Epithelial cell of esophagus (primary cell): ENCODE measurements at regions not wholly inside any gene's neighbourhood (a gene's known extent, or its start where the extent isn't known, plus 50 kb on each side); places are given as distances from the start of the nearest gene placed in this dataset.
A peak's percentile ranks its signal among the peaks of the same experiment; 100 is the strongest.

Source experiments
- DNase-seq: peaks from one replicate; pipeline ENCODE4 v3.0.0; 2010; ENCODE audit warnings: low read depth
- H3K4me3 ChIP-seq: 2 replicates; pipeline ENCODE4 v1.5.1; 2011; ENCODE audit warnings: mild to moderate bottlenecking, low read length, control low read depth
- TF ChIP-seq, protein P1 (sequence below): IDR thresholded peaks from 2 replicates; pipeline ENCODE4 v1.5.1; 2011; ENCODE audit warnings: low read depth, mild to moderate bottlenecking, low read length, control low read depth, inconsistent platforms; ENCODE audit not compliant: insufficient read depth; ENCODE audit errors: missing control alignments

DNA sequence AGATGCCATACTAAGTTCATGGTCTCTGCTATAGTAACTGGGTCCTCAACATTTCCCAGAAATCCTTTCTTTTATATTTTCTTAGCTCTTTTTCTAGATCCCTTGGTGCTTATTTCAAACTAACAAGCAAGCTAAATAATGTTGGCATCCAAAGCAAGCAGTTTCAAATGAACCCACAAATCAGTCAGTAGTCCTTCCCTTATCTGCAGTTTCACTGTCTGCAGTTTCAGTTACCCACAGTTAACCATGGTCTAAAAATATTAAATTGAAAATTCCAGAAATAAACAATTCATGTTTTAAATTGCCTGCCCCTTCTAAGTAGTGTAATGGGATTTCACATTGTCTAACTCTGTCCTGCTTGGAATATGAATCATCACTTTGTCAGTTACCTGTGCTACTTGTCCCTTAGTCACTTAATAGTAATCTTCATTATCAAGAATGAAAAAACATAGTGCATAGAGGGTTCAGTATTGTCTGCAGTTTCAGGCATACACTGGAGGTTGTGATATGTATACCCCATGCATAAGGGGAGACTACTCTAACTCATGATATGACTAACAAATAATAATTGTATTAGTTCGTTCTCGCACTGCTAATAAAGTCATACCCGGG lies 633.7 kb downstream of the MECOM start:
- TF ChIP-seq, protein P1, sequence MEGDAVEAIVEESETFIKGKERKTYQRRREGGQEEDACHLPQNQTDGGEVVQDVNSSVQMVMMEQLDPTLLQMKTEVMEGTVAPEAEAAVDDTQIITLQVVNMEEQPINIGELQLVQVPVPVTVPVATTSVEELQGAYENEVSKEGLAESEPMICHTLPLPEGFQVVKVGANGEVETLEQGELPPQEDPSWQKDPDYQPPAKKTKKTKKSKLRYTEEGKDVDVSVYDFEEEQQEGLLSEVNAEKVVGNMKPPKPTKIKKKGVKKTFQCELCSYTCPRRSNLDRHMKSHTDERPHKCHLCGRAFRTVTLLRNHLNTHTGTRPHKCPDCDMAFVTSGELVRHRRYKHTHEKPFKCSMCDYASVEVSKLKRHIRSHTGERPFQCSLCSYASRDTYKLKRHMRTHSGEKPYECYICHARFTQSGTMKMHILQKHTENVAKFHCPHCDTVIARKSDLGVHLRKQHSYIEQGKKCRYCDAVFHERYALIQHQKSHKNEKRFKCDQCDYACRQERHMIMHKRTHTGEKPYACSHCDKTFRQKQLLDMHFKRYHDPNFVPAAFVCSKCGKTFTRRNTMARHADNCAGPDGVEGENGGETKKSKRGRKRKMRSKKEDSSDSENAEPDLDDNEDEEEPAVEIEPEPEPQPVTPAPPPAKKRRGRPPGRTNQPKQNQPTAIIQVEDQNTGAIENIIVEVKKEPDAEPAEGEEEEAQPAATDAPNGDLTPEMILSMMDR: no peak
- peak; percentile 45 for DNase-seq
- no peak overlapping the region for H3K4me3 ChIP-seq

DNA sequence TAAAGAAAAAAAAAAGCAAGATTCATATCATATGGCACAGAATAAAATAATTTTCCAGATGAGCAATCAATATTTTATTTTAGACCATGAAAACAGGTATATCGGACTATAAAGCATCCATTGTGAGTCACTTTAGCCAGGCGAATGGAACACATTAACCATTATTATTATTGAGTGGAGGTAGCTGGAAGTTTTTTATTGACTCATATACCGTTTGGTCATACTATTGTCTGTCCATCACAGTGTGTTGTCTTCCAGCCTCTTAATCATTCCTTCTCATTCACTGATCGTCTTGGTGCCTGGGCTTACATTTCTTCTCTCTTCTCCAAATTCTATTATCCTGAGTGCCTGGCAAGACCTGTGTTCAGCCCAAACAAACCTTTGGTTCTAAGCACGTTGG lies 634.8 kb downstream of the MECOM start:
- DNase-seq: peak; percentile 68
- TF ChIP-seq, protein P1: no peak

DNA sequence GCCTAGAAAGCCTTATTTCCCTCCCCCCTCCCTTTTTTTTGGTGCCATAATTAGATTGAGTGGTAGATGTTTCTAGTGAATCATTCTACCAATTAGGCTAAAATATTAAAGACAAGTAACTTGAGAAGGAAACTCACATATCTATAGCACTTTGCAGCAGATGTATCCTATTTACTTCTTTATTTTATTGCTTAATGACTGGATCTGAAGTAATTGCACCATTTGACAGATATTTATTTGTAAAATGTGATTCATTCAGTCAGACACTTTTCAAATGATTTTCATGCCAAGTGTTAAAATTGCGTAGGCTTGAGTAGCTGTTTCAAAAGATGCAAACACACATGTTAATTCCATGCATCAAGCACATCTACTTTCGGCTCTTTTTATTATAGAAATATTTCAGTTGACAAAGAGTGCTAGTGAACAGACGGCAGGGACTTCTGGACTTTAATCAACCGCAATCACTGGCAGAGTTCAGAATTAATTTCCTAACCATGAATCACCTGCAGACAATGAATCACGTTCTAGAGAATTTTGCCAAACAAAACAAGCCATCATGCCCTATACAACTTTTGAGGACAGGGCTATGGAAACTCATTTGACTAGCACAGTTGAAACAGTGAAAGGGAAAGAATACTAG lies 636.8 kb downstream of the MECOM start:
- no peak overlapping the region for H3K4me3 ChIP-seq
- peak; percentile 92 for DNase-seq
- TF ChIP-seq, protein P1: no peak

More for the DNA sequence above, 634.8 kb downstream of the MECOM start:
- no peak overlapping the region for H3K4me3 ChIP-seq

DNA sequence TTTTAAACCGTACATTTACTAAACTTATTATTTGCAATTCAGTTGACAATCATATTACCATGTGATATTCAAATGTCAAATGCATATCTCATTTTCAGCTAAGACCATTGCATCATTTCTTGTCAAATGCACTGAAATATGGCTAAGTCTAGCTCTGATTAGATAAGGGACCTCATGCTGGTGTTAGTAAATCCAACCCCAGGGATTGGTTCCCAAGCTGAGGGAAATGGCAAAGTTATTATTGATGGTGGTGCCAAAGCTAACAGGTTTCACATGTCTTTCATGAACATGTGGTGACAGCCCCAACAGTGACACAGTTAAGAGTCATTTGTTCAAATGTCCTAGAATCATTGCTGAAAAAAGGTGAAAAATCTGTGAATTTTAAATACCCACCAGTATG lies 641.1 kb downstream of the MECOM start:
- TF ChIP-seq, protein P1: no peak
- DNase-seq: no peak
- H3K4me3 ChIP-seq: no peak overlapping the region

DNA sequence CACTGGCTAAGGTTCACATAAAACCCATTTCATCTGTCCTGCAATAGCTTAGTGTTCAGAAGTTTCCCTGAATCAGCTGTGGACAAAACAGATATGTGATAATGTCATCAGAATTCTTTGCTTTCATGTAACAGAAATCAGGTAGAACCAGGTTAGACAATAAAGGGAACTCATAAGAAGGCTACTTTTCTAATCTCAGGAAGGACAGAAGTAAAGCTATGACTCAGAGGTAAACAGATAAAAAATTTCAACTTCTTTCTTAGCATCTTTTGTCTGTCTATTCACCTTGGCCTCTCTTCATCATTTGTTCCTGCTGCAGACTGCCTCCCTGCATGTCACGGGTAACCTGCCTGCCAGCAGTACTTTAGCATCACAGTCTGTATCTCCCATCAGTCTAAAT lies 643.1 kb downstream of the MECOM start:
- no peak overlapping the region for H3K4me3 ChIP-seq
- DNase-seq: peak; percentile 32
- TF ChIP-seq, protein P1: no peak

DNA sequence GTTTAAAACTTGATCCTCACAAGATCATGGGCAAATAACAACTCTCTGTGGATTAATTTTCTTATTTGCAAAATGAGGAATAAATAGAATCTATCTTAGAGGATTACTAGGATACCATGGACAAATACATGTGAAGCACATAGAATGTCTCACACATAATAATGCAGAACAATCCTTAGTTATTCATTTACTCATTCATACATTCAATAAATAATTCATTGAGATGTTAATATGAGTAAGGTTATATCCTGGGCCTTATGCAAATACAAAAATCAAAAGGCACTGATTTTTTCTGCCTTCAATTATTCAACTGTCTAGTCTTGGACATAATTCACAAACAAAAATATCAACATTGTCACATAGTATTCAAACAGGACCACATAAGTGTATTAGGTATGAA lies 654.1 kb downstream of the MECOM start:
- TF ChIP-seq, protein P1: no peak
- no peak overlapping the region for H3K4me3 ChIP-seq
- DNase-seq: no peak
